Hepatocyte (in vitro differentiated cells): ENCODE measurements at regions not wholly inside any gene's neighbourhood (a gene's known extent, or its start where the extent isn't known, plus 50 kb on each side); places are given as distances from the start of the nearest gene placed in this dataset.

ENCODE experiments used
- DNase-seq: peaks from one replicate; pipeline ENCODE4 v3.0.0-alpha.2; 2016; ENCODE audit warnings: low spot score
- H2AFZ ChIP-seq: fragments of 200-600 bp; sonication (generic); 2 replicates; pipeline ENCODE4 v1.6.0; 2016; ENCODE audit warnings: antibody characterized with exemption, mild to moderate bottlenecking
- H3K27ac ChIP-seq: fragments of 200-600 bp; sonication (generic); 2 replicates; pipeline ENCODE4 v1.5.1; 2016; ENCODE audit warnings: mild to moderate bottlenecking
- H3K27me3 ChIP-seq: fragments of 200-600 bp; sonication (generic); 2 replicates; pipeline ENCODE4 v1.6.1; 2016
- H3K36me3 ChIP-seq: fragments of 200-600 bp; sonication (generic); replicated peaks from 2 replicates; pipeline ENCODE4 v1.5.1; 2016; ENCODE audit warnings: low read depth; ENCODE audit not compliant: insufficient read depth
- H3K4me1 ChIP-seq: fragments of 200-600 bp; sonication (generic); 2 replicates; pipeline ENCODE4 v1.5.1; 2016; ENCODE audit warnings: mild to moderate bottlenecking, moderate library complexity; ENCODE audit not compliant: insufficient read depth
- H3K4me2 ChIP-seq: fragments of 200-600 bp; sonication (generic); 2 replicates; pipeline ENCODE4 v1.6.0; 2016
- H3K4me3 ChIP-seq: fragments of 200-600 bp; sonication (generic); 2 replicates; pipeline ENCODE4 v1.5.1; 2016; ENCODE audit warnings: mild to moderate bottlenecking
- H3K79me2 ChIP-seq: fragments of 200-600 bp; sonication (generic); 2 replicates; pipeline ENCODE4 v1.6.0; 2017; ENCODE audit warnings: mild to moderate bottlenecking
- H3K9me2 ChIP-seq: fragments of 200-600 bp; sonication (generic); replicated peaks from 2 replicates; pipeline ENCODE4 v1.6.0; 2017; ENCODE audit warnings: mild to moderate bottlenecking; ENCODE audit not compliant: insufficient read depth
- H3K9me3 ChIP-seq: fragments of 200-600 bp; sonication (generic); 2 replicates; pipeline ENCODE4 v1.5.1; 2016; ENCODE audit warnings: low read depth, mild to moderate bottlenecking
- H4K20me1 ChIP-seq: fragments of 200-600 bp; sonication (generic); 2 replicates; pipeline ENCODE4 v1.6.0; 2016; ENCODE audit warnings: mild to moderate bottlenecking; ENCODE audit not compliant: insufficient read depth, poor library complexity, severe bottlenecking
- EZH2 ChIP-seq: fragments of 200-600 bp; sonication (generic); IDR thresholded peaks from 2 replicates; pipeline ENCODE4 v1.6.1; 2016; ENCODE audit warnings: antibody characterized with exemption, mild to moderate bottlenecking, borderline replicate concordance
- EZH2phosphoT487 ChIP-seq: fragments of 200-600 bp; sonication (generic); IDR thresholded peaks from one replicate; pipeline ENCODE4 v1.6.1; 2018; ENCODE audit warnings: antibody characterized with exemption, mild to moderate bottlenecking, low read depth, moderate library complexity; ENCODE audit not compliant: unreplicated experiment, severe bottlenecking
- WGBS: methylation state at CpG from one replicate; pipeline ENCODE4 v1.1.6; 2016; ENCODE audit warnings: low lambda C conversion rate; ENCODE audit errors: missing lambda C conversion rate; 5-methylcytosine and 5-hydroxymethylcytosine counted together
- TF ChIP-seq, protein P1 (sequence below): fragments of 200-600 bp; sonication (generic); IDR thresholded peaks from 2 replicates; pipeline ENCODE4 v1.5.1; 2016; ENCODE audit warnings: antibody characterized with exemption, mild to moderate bottlenecking; ENCODE audit not compliant: poor library complexity

DNA sequence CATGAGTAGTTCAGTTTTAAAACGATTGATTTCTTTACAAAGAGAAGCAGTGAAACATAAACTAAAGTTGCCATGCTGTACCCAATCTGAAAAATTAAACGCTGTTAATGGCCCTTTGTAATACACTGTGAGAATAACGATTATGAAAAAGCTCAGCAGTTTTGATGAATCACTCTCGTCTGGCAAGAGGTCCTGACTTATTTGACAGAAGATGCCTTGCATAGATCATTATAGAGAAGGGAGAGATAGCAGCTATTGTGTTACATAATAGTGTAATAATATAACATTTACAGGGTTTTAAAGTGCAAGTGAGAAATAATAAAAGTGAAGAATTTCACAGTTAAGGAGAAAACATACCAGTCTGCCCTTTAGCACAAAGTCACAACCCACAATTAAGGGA lies 361.5 kb upstream of the CDH10 start:
- no peak for DNase-seq
- Histone ChIP-seq H3K4me2 (no peak overlapping the region), H3K36me3 (no peaks in the 10 kb centered on the region), H3K27me3 (no peaks in the 10 kb centered on the region), H3K9me2 (no peaks in the 10 kb centered on the region), H3K79me2 (no peaks in the 10 kb centered on the region), H3K4me1 (no peaks in the 10 kb centered on the region), H3K9me3 (no peaks in the 10 kb centered on the region), H2AFZ (no peak overlapping the region), H4K20me1 (no peaks in the 10 kb centered on the region), H3K27ac (no peak overlapping the region), H3K4me3 (no peak overlapping the region)
- 37% methylated on average over 4 of the region's 4 CpGs for WGBS
- TF ChIP-seq EZH2 (no peak), EZH2phosphoT487 (no peak)
- TF ChIP-seq, protein P1, sequence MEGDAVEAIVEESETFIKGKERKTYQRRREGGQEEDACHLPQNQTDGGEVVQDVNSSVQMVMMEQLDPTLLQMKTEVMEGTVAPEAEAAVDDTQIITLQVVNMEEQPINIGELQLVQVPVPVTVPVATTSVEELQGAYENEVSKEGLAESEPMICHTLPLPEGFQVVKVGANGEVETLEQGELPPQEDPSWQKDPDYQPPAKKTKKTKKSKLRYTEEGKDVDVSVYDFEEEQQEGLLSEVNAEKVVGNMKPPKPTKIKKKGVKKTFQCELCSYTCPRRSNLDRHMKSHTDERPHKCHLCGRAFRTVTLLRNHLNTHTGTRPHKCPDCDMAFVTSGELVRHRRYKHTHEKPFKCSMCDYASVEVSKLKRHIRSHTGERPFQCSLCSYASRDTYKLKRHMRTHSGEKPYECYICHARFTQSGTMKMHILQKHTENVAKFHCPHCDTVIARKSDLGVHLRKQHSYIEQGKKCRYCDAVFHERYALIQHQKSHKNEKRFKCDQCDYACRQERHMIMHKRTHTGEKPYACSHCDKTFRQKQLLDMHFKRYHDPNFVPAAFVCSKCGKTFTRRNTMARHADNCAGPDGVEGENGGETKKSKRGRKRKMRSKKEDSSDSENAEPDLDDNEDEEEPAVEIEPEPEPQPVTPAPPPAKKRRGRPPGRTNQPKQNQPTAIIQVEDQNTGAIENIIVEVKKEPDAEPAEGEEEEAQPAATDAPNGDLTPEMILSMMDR = no peak

DNA sequence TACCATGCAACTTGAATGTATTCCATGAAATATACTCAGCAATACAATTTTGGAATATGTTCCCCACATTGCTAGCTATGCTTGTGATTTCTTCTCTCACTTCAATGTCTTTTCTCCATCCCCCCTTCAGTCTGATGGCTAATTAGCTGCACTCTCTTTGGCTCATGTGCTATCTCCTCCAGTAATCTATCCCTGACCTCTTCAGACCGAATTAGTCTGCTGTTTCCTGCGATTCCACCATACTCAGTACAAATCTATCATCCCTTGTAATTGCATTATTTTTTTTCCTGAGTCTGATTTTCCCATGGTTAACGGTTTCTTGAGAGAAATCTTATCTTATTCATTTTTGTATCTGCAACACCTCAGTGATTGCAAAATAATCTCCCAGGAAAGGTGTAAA lies 360.7 kb upstream of the CDH10 start:
- no peak overlapping the region for H2AFZ ChIP-seq
- TF ChIP-seq EZH2 = no peak
- no peak for TF ChIP-seq EZH2phosphoT487
- TF ChIP-seq, protein P1 = no peak
- H3K27ac ChIP-seq = no peak overlapping the region
- H3K9me3 ChIP-seq = no peaks in the 10 kb centered on the region
- H3K79me2 ChIP-seq = no peaks in the 10 kb centered on the region
- no peak overlapping the region for H3K4me2 ChIP-seq
- no peaks in the 10 kb centered on the region for H3K9me2 ChIP-seq
- no peaks in the 10 kb centered on the region for H3K4me1 ChIP-seq
- no peak overlapping the region for H3K4me3 ChIP-seq
- no peaks in the 10 kb centered on the region for H3K27me3 ChIP-seq
- WGBS = 49% methylated on average over 3 of the region's 3 CpGs
- no peaks in the 10 kb centered on the region for H4K20me1 ChIP-seq
- no peak for DNase-seq
- no peaks in the 10 kb centered on the region for H3K36me3 ChIP-seq

DNA sequence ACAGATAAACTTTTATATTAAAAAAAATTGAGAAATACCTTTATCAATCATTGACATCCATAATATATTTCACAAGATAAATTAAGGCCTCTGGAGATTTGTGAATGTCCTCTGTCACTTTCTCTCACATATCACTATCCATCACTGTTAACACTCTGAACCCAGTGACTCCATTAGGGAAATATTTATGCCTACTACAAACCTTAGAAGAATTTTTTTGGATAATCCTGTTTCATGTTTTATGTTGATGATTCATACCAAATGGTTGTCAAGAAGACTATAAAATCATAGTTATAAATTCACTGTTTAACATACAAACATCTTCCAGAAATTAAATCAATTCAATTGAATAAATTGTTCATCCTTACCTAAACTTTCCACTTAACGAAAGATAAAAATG lies 357.6 kb upstream of the CDH10 start:
- Histone ChIP-seq H3K27me3 (no peaks in the 10 kb centered on the region), H3K9me2 (no peaks in the 10 kb centered on the region), H2AFZ (no peak overlapping the region), H3K27ac (no peak overlapping the region), H3K79me2 (no peaks in the 10 kb centered on the region), H3K36me3 (no peaks in the 10 kb centered on the region), H4K20me1 (no peaks in the 10 kb centered on the region), H3K9me3 (no peaks in the 10 kb centered on the region), H3K4me3 (no peak overlapping the region), H3K4me2 (no peak overlapping the region), H3K4me1 (no peaks in the 10 kb centered on the region)
- TF ChIP-seq EZH2 = no peak
- TF ChIP-seq, protein P1 = no peak
- TF ChIP-seq EZH2phosphoT487 = no peak
- WGBS = 91% methylated on average over 1 of the region's 1 CpG
- no peak for DNase-seq

DNA sequence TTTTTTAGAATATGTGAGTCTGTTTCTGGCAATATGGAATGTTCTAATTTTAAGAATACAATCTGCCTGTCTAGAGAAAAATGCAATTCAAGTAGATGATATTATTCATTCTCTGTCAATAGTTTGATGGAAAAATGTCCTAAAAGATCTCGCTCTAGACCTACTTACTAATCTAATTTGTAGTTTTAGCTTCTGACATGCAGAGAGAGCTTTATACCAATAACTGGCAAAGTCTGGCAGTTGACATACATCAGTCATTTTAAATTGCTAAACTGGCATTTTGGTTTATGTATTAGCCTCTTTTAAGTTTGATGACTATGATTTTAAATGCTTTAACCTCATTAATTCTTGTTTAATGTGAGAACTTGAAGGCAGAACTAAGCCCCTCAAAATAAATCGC lies 355.0 kb upstream of the CDH10 start:
- Histone ChIP-seq H4K20me1 (no peaks in the 10 kb centered on the region), H3K9me2 (no peaks in the 10 kb centered on the region), H3K79me2 (no peaks in the 10 kb centered on the region), H3K4me1 (no peaks in the 10 kb centered on the region), H3K27ac (no peak overlapping the region), H3K4me3 (no peak overlapping the region), H3K27me3 (no peaks in the 10 kb centered on the region), H3K4me2 (no peak overlapping the region), H2AFZ (no peak overlapping the region), H3K36me3 (no peaks in the 10 kb centered on the region), H3K9me3 (no peaks in the 10 kb centered on the region)
- WGBS = 87% methylated on average over 2 of the region's 2 CpGs
- DNase-seq = no peak
- TF ChIP-seq, protein P1 = no peak
- TF ChIP-seq EZH2phosphoT487 = no peak
- TF ChIP-seq EZH2 = no peak
